ENCODE measurements at regions not wholly inside any gene's neighbourhood (a gene's known extent, or its start where the extent isn't known, plus 50 kb on each side); places are given as distances from the start of the nearest gene placed in this dataset.

DNA sequence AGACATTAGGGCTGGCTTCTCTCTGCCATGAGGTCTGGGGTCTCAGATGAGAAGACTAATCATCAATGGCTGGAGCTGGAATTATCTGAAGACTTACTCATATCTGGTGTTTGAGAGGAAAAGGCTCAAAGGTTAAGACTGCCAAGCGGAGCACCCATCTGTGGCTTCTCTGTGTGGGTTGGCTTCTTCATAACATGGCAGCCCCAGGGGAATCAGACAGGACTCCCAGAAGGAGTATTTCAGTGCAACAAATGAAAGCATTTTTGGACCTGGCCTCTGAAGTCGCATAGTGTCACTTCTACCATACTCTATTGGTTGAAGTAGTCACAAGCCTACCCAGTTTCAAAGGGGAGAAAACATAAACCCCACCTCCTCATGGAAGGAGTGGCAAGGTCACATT is 171.8 kb upstream of the KRR1 start:
- Mint-ChIP-seq H3K36me3 (ENCODE audit: low read depth) (no peaks in the 10 kb centered on the region), H3K27ac (no peak overlapping the region), H3K4me1 (no peaks in the 10 kb centered on the region), H3K9me3 (peaks cover 2% of the 10 kb centered on the region), H3K4me3 (no peak overlapping the region), H3K27me3 (no peaks in the 10 kb centered on the region)
- TF ChIP-seq, protein P1, sequence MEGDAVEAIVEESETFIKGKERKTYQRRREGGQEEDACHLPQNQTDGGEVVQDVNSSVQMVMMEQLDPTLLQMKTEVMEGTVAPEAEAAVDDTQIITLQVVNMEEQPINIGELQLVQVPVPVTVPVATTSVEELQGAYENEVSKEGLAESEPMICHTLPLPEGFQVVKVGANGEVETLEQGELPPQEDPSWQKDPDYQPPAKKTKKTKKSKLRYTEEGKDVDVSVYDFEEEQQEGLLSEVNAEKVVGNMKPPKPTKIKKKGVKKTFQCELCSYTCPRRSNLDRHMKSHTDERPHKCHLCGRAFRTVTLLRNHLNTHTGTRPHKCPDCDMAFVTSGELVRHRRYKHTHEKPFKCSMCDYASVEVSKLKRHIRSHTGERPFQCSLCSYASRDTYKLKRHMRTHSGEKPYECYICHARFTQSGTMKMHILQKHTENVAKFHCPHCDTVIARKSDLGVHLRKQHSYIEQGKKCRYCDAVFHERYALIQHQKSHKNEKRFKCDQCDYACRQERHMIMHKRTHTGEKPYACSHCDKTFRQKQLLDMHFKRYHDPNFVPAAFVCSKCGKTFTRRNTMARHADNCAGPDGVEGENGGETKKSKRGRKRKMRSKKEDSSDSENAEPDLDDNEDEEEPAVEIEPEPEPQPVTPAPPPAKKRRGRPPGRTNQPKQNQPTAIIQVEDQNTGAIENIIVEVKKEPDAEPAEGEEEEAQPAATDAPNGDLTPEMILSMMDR (IDR thresholded peaks at IDR 0.05), result no peak
- ChIA-PET CTCF (no interaction called here), POLR2A (no interaction called here)
- ATAC-seq (ENCODE audit: low read depth), result no peak
- no peak for DNase-seq
- intact Hi-C loops (cut with micrococcal nuclease), result no loop called here

- ChIA-PET POLR2A (no interaction called here), CTCF (no interaction called here)
- H3K9me3 Mint-ChIP-seq, result peaks cover 2% of the 10 kb centered on the region
- H3K4me3 Mint-ChIP-seq, result no peak overlapping the region
- intact Hi-C loops (cut with micrococcal nuclease), result no loop called here
- TF ChIP-seq, protein P1 (IDR thresholded peaks at IDR 0.05), result no peak
- ATAC-seq (ENCODE audit: low read depth) (no peak), DNase-seq (no peak)
- H3K36me3 Mint-ChIP-seq (ENCODE audit: low read depth), result no peaks in the 10 kb centered on the region
- H3K4me1 Mint-ChIP-seq, result no peaks in the 10 kb centered on the region
- H3K27me3 Mint-ChIP-seq, result peaks cover 2% of the 10 kb centered on the region
- H3K27ac Mint-ChIP-seq, result no peak overlapping the region
These were observed 166.1 kb upstream of the KRR1 start for GRCh38 chr12:75677522-75677921.

DNA sequence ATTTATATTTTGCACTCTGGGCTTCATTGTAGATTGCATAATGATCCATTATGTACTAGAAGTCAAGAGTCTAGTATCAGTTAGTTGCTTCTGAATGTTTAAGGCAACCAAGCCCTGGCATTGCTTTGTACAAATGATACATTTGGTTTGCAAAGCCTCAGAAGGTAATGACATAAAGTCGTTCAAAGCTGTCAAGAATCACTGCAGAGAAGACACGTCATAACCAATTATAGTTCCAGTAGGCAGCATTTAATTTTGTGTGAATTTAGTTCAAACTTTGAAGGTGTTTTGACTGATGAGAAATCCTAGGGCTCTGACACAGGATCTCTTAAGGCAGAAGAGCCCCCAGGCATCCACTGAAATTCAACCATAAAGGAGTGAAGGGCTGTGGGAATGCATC is 163.0 kb upstream of the KRR1 start:
- peaks cover 2% of the 10 kb centered on the region for H3K27me3 Mint-ChIP-seq
- ATAC-seq (ENCODE audit: low read depth) (no peak), DNase-seq (no peak)
- no peak overlapping the region for H3K4me3 Mint-ChIP-seq
- ChIA-PET POLR2A (no interaction called here), CTCF (no interaction called here)
- no peaks in the 10 kb centered on the region for H3K9me3 Mint-ChIP-seq
- H3K36me3 Mint-ChIP-seq (ENCODE audit: low read depth), result no peaks in the 10 kb centered on the region
- intact Hi-C loops (cut with micrococcal nuclease), result no loop called here
- H3K4me1 Mint-ChIP-seq, result no peaks in the 10 kb centered on the region
- H3K27ac Mint-ChIP-seq, result no peak overlapping the region
- TF ChIP-seq, protein P1 (IDR thresholded peaks at IDR 0.05), result no peak

DNA sequence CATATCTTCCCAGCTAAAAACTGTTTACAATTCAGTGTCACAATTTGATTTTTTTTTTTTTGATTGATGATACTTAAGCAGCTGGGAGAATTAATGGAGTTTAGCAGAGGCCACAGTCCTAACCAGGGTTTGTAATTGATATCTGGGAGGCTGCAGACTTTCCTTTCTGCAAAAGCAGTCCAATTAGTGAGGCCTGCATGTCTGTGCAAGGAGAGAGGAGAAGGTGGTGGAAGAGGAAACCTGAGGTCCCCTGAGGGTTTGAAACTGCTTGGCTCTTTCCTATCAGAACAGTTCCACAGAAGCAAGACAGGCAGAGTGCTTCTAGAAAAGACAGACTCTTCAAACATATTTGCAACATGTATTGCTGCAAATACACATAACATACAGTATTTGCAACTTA is 160.8 kb upstream of the KRR1 start:
- ChIA-PET CTCF (no interaction called here), POLR2A (no interaction called here)
- Mint-ChIP-seq H3K4me1 (no peaks in the 10 kb centered on the region), H3K27ac (no peak overlapping the region), H3K27me3 (peaks cover 2% of the 10 kb centered on the region), H3K9me3 (no peaks in the 10 kb centered on the region), H3K4me3 (no peak overlapping the region), H3K36me3 (ENCODE audit: low read depth) (no peaks in the 10 kb centered on the region)
- no peak for DNase-seq
- TF ChIP-seq, protein P1 (IDR thresholded peaks at IDR 0.05), result no peak
- intact Hi-C loops (cut with micrococcal nuclease), result no loop called here
- no peak for ATAC-seq (ENCODE audit: low read depth)

- no peak for ATAC-seq (ENCODE audit: low read depth)
- H3K4me1 Mint-ChIP-seq, result no peaks in the 10 kb centered on the region
- TF ChIP-seq, protein P1 (IDR thresholded peaks at IDR 0.05), result no peak
- H3K4me3 Mint-ChIP-seq, result no peak overlapping the region
- no peaks in the 10 kb centered on the region for H3K27me3 Mint-ChIP-seq
- POLR2A ChIA-PET, result no interaction called here
- no peaks in the 10 kb centered on the region for H3K36me3 Mint-ChIP-seq (ENCODE audit: low read depth)
- no peak overlapping the region for H3K27ac Mint-ChIP-seq
- H3K9me3 Mint-ChIP-seq, result no peaks in the 10 kb centered on the region
- intact Hi-C loops (cut with micrococcal nuclease), result no loop called here
- CTCF ChIA-PET, result no interaction called here
- no peak for DNase-seq
These were observed 158.8 kb upstream of the KRR1 start for GRCh38 chr12:75670216-75670615.
